ENCODE measurements at regions not wholly inside any gene's neighbourhood (a gene's known extent, or its start where the extent isn't known, plus 50 kb on each side); places are given as distances from the start of the nearest gene placed in this dataset.
A peak's percentile ranks its signal among the peaks of the same experiment; 100 is the strongest.
"Not testable (repeated sequence)": the region's sequence is repeated elsewhere in the genome, so short reads cannot be mapped to it uniquely, and the experiment has no call there.

DNA sequence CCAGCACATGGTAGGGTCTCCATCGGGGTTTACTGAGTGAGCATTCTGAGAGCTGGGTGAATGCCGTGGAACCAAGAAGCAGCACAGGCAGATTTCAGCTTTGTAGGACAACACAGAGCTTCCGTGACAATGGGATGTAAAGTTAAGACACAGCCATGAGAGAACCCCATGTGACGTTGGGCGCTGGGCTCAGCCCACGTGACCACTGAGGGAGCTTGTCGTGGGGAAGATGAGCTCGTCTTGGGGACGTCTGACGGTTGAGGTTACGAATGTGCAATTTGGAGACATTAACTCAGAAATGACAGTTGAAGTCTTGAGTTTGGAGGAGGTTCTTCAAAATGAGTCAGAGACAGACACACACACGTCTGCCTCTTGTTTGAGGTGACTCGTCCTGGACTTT lies 51.5 kb upstream of the MUC20 start:
- not testable (repeated sequence) for H3K27ac ChIP-seq

GRCh38 chr3:195668131-195668766 lies 52.5 kb upstream of the MUC20 start:
- H3K27ac ChIP-seq = not testable (repeated sequence)

GRCh38 chr3:195665311-195665710 lies 55.5 kb upstream of the MUC20 start:
- not testable (repeated sequence) for H3K27ac ChIP-seq

DNA sequence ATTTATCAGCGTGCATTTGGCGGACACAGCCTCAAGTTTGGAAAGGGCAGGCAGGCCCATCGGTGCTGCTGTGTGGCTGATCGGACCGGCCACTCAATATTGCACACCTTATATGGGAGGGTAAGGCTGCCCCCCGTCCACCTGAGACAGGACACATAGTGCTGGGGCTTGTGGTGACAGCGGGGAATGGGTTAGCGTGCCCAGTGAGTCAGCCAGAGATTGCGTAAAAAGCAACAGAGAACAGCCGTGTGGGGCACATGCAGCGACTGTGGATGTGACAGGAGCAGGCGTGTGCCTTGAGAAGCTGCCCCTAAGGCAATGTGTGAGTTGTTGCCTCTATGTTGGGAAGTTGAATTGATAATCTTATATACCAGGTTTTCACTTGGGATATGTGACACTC lies 56.6 kb upstream of the MUC20 start:
- H3K27ac ChIP-seq = not testable (repeated sequence)

- not testable (repeated sequence) for H3K27ac ChIP-seq
These were observed 61.6 kb upstream of the MUC20 start for GRCh38 chr3:195659136-195659533.

DNA sequence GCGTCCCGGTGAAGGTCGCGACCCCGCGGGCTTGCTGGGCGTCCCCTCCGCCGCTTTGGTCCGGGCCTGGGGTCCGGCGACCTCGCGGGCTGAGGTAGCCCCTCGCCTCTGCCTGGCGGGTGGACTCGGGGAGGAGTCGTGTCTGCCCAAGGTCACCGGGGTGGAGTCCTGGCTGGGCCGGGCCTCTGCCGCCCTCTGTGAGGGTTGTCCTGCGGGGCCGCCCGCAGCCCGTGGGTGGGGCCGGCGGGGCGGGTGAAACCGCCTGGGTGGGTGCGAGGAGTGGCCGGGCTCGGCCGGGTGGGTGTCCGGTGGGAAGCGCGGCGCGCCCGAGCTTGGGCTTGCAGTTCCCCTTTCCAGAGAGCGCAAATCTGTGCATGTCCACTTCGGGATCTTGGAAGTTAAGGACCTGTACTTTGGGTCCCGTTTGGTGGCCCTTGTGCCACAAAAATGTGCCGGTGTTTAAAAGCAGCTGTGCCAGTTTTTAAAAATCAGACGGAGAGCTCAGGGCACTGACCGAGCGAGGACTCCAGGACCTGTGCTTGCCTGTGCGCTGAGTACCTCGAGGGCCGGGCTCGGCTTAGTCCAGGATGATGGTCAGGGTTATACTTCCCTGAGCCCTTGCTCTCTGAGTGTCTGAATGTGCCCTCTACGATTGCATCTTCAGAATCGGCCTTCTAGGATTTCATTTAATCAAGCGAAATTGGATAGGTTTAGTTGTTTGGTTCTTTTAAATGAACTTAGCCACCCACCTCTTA lies 62.2 kb upstream of the MUC20 start:
- H3K27ac ChIP-seq = not testable (repeated sequence)

- H3K27ac ChIP-seq = peak overlapping the region; percentile 45; the same call in 1 of the 2 replicates
These were observed 63.1 kb upstream of the MUC20 start for GRCh38 chr3:195657475-195658372.

- H3K27ac ChIP-seq = not testable (repeated sequence)
These were observed 64.7 kb upstream of the MUC20 start for GRCh38 chr3:195656091-195656490.

DNA sequence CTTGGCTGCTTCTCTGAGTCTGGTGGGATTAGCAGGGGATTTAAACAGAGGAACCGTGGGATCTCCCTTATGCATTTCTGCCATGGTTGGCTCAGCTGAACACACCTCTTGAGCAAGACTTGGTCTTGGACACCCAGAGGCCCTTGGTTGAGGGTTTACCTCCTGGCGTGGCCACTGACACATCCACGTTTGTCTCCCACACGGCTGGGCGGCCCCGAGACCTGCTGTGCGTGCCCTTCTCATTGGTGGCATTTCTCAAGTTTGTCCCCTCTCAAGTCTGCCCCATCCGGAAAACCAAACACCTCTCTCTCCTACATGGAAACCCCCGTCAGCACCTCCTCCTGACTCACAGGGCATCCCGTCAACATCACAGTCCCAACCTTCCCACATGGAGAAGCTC lies 66.0 kb upstream of the MUC20 start:
- H3K27ac ChIP-seq = not testable (repeated sequence)

DNA sequence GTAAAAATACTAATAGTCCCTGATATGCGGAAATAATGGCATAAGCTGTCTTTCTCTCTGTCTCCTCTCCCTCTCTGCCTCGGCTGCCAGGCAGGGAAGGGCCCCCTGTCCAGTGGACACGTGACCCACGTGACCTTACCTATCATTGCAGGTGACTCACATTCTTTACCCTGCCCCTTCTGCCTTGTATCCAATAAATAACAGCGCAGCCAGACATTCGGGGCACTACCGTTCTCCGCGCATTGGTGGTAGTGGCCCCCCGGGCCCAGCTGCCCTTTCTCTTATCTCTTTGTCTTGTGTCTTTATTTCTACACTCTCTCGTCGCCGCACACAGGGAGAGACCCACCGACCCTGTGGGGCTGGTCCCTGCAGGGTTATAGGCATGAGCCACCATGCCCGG lies 66.6 kb upstream of the MUC20 start:
- not testable (repeated sequence) for H3K27ac ChIP-seq

DNA sequence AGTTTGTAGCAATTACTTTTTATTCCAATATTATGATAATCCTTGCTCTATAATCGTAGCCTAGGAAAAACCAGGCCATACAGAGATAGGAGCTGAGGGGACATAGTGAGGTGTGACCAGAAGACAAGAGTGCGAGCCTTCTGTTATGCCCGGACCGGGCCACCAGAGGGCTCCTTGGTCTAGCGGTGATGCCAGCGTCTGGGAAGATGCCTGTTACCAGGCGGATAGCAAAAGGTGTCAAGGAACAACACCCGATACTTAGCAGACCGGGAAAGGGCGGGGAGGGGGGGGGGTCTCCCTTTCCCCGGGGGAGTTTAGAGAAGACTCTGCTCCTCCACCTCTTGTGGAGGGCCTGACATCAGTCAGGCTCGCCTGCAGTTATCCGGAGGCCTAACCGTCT lies 67.1 kb upstream of the MUC20 start:
- TF ChIP-seq, protein P1, sequence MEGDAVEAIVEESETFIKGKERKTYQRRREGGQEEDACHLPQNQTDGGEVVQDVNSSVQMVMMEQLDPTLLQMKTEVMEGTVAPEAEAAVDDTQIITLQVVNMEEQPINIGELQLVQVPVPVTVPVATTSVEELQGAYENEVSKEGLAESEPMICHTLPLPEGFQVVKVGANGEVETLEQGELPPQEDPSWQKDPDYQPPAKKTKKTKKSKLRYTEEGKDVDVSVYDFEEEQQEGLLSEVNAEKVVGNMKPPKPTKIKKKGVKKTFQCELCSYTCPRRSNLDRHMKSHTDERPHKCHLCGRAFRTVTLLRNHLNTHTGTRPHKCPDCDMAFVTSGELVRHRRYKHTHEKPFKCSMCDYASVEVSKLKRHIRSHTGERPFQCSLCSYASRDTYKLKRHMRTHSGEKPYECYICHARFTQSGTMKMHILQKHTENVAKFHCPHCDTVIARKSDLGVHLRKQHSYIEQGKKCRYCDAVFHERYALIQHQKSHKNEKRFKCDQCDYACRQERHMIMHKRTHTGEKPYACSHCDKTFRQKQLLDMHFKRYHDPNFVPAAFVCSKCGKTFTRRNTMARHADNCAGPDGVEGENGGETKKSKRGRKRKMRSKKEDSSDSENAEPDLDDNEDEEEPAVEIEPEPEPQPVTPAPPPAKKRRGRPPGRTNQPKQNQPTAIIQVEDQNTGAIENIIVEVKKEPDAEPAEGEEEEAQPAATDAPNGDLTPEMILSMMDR (conservative IDR thresholded peaks at IDR 0.05) = peak; percentile 69

DNA sequence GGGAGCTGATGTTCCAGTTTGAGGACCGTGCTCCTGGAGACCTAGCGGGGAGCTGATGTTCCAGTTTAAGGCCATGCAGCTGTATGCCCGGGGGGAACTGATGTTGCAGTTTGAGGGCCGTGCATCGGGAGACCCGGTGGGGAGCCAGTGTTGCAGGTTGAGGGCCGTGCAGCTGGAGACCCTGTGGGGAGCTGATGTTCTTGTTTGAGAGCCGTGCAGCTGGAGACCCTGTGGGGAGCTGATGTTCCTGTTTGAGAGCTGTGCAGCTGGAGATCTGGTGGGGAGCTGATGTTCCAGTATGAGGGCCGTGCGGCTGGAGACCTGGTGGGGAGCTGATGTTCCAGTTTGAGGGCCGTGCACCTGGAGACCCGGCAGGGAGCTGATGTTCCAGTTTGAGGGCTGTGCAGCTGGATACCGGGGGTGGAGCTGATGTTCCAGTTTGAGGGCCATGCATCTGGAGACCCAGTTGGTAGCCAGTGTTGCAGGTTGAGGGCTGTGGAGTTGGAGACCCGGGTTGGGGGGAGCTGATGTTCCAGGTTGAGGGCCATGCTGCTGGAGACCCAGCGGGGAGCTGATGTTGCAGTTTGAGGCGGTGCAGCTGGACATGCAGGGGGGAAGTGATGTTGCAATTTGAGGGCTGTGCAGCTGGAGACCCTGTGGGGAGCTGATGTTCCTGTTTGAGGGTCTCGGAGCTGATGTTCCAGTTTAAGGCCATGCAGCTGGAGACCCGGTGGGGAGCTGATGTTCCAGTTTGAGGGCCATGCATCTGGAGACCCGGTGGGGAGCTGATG lies 64.4 kb upstream of the APOD start:
- not testable (repeated sequence) for H3K27ac ChIP-seq

More for the DNA sequence above, 67.1 kb upstream of the MUC20 start:
- H3K27ac ChIP-seq = not testable (repeated sequence)

- H3K27ac ChIP-seq = not testable (repeated sequence)
These were observed 62.1 kb upstream of the APOD start for GRCh38 chr3:195645872-195646271.

- H3K27ac ChIP-seq = not testable (repeated sequence)
These were observed 59.5 kb upstream of the APOD start for GRCh38 chr3:195643245-195643644.

GRCh38 chr3:195642311-195642710 lies 58.6 kb upstream of the APOD start:
- not testable (repeated sequence) for H3K27ac ChIP-seq

DNA sequence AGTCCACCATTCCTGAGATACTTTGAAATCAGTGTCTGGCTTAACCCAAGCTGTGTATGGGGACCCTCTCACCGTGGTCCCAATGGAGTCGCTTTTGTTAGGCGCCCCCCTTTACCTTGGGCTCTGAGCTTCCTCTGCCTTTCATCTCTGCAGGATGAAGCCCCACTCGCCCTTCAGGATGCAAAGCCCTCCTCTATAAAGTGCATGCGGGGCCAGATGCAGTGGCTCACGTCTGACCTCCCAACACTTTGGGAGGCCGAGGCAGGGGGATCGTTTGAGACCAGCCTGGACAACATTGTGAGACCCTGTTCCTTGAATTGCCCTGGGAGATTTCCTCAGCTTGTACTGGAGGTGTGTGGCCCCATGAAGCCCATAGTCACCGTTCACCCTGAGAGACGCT lies 54.7 kb upstream of the APOD start:
- not testable (repeated sequence) for H3K27ac ChIP-seq

GRCh38 chr3:195637473-195638233 lies 53.9 kb upstream of the APOD start:
- not testable (repeated sequence) for H3K27ac ChIP-seq

DNA sequence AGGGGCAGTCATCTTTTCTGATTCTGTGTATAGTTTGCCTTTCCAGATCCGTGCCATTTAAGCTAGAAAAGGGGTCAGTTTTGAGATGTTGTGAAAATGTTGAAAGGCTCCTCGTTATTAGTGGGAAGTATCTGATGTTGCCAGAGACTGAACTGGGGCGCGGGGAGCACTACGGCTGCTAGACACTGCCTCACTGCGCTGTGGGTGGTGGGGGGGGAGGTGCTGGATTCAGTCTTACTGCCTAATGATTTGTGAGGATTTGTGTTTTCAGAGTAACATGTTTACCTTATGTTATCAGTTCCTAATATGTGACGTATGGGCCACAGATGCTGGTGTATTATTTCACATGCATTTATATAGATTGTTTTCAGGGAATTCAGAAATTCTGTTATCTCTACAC lies 53.3 kb upstream of the APOD start:
- not testable (repeated sequence) for H3K27ac ChIP-seq

All from VCaP (cell line).